Subcutaneous abdominal adipose tissue (tissue), 5 donors: ENCODE measurements at regions not wholly inside any gene's neighbourhood (a gene's known extent, or its start where the extent isn't known, plus 50 kb on each side); places are given as distances from the start of the nearest gene placed in this dataset.

ENCODE experiments used
- H3K27ac ChIP-seq: one replicate; pipeline ENCODE4 v1.7.0; 2013; ENCODE audit warnings: low read depth, mild to moderate bottlenecking, inconsistent platforms, low read length, moderate library complexity
- H3K27me3 ChIP-seq, 5 donors: one replicate each; pipeline ENCODE4 v1.7.0; 2013; ENCODE audit warnings: low read length in 5 of 5, inconsistent platforms in 1 of 5; ENCODE audit not compliant: control insufficient read depth in 5 of 5, insufficient read depth in 4 of 5
- H3K36me3 ChIP-seq, 5 donors: one replicate each; pipeline ENCODE4 v1.7.0; 2013; ENCODE audit warnings: low read length in 5 of 5; ENCODE audit not compliant: control insufficient read depth in 5 of 5, insufficient read depth in 5 of 5
- H3K4me1 ChIP-seq, 5 donors: one replicate each; pipeline ENCODE4 v1.7.0; 2013; ENCODE audit warnings: low read length in 5 of 5, mild to moderate bottlenecking in 3 of 5, moderate library complexity in 1 of 5; ENCODE audit not compliant: control insufficient read depth in 5 of 5, insufficient read depth in 5 of 5
- H3K4me3 ChIP-seq, 5 donors: one replicate each; pipeline ENCODE4 v1.7.0; 2013; ENCODE audit warnings: low read length in 5 of 5, low read depth in 1 of 5
- H3K9ac ChIP-seq, 5 donors: one replicate each; pipeline ENCODE4 v1.7.0; 2013; ENCODE audit warnings: low read length in 5 of 5, mild to moderate bottlenecking in 4 of 5, moderate library complexity in 3 of 5
- H3K9me3 ChIP-seq, 5 donors: one replicate each; pipeline ENCODE4 v1.7.0; 2013; ENCODE audit warnings: low read length in 5 of 5; ENCODE audit not compliant: control insufficient read depth in 5 of 5
- donor health status: healthy.
- donor health status: healthy.
- donor health status: healthy.
- donor health status: healthy.
- donor health status: healthy.

GRCh38 chr4:16329125-16329796, 103.0 kb upstream of the TAPT1 start:
- Histone ChIP-seq H3K4me1 (peaks cover 0 to 7% (median 0%) of the 10 kb centered on the region in 5 donors), H3K4me3 (no peak overlapping the region), H3K27ac (no peak overlapping the region), H3K9me3 (peaks cover 0 to 4% (median 0%) of the 10 kb centered on the region in 5 donors), H3K9ac (no peak overlapping the region), H3K36me3 (no peaks in the 10 kb centered on the region), H3K27me3 (no peaks in the 10 kb centered on the region)

- Histone ChIP-seq H3K4me1 (no peaks in the 10 kb centered on the region), H3K9ac (no peak overlapping the region), H3K27ac (no peak overlapping the region), H3K4me3 (no peak overlapping the region), H3K27me3 (no peaks in the 10 kb centered on the region), H3K9me3 (no peaks in the 10 kb centered on the region), H3K36me3 (no peaks in the 10 kb centered on the region)
Observed at GRCh38 chr4:16322183-16322582, 95.9 kb upstream of the TAPT1 start.

DNA sequence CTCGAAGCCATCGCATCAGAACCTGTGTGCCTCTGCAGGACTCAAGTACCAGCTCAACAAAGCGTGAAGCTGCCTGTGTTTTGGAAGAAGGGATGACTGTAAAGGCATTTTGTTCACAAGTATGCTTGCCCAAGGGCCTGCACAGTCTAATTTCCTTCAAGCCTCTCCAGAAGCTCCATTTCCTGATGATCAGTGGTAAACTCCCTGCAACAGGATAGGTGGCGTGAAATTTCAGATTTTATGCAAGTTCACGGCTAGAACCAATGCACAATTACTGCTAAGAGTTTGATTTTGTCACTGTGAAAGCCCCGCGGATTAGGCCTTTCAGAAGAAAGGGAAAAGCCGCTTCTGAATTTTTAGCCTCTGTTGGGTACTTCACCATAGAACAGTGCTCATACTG, 89.2 kb upstream of the TAPT1 start:
- H3K9me3 ChIP-seq, result no peaks in the 10 kb centered on the region
- no peak overlapping the region for H3K4me3 ChIP-seq
- no peaks in the 10 kb centered on the region for H3K4me1 ChIP-seq
- no peak overlapping the region for H3K9ac ChIP-seq
- H3K27me3 ChIP-seq, result no peaks in the 10 kb centered on the region
- no peaks in the 10 kb centered on the region for H3K36me3 ChIP-seq
- no peak overlapping the region for H3K27ac ChIP-seq

DNA sequence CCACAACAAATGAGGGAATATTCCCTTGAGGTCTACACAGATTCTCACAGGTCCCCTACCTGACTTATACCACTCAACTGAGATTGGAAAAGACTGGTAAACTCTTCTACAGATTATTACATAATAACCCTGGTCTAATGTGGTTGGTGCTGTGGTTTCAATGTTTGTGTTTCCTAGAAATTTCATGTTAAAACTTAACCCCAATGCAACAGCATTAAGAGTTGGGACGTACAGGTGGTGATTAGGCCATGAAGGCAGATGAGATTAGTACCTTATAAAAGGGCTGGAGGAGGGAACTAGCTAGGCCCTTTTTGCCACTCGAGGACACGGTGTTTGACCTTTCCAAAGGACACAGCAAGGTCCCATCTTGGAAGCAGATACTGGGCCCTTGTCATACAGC, 84.3 kb upstream of the TAPT1 start:
- Histone ChIP-seq H3K4me1 (no peaks in the 10 kb centered on the region), H3K36me3 (no peaks in the 10 kb centered on the region), H3K27ac (no peak overlapping the region), H3K9ac (no peak overlapping the region), H3K27me3 (no peaks in the 10 kb centered on the region), H3K9me3 (no peaks in the 10 kb centered on the region), H3K4me3 (no peak overlapping the region)

DNA sequence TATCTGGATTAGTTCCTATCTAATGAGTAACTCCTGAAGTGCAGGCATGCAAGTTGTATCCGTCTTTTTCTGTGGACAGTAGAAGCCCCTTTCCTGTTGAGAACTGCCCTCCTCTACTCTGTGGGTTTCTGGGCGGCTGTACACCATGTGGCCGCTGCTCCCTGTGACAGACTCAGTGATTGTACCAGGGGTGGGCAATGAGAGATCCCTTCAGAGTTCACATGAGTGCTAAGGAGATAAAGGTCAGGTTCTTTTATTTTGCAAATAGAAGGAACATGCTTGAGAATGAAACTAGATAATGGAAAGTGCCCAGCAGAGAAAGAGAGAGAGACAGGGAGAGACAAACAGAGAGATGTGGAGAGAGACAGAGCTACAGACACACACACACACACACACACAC, 76.4 kb upstream of the TAPT1 start:
- no peaks in the 10 kb centered on the region for H3K36me3 ChIP-seq
- H3K9me3 ChIP-seq, result no peaks in the 10 kb centered on the region
- no peak overlapping the region for H3K4me3 ChIP-seq
- no peak overlapping the region for H3K9ac ChIP-seq
- no peaks in the 10 kb centered on the region for H3K4me1 ChIP-seq
- no peak overlapping the region for H3K27ac ChIP-seq
- H3K27me3 ChIP-seq, result no peaks in the 10 kb centered on the region

GRCh38 chr4:16297003-16297402, 70.7 kb upstream of the TAPT1 start:
- Histone ChIP-seq H3K27ac (no peak overlapping the region), H3K4me3 (no peak overlapping the region), H3K36me3 (no peaks in the 10 kb centered on the region), H3K9me3 (peaks cover 0 to 3% (median 0%) of the 10 kb centered on the region in 5 donors), H3K4me1 (no peaks in the 10 kb centered on the region), H3K9ac (no peak overlapping the region), H3K27me3 (no peaks in the 10 kb centered on the region)

GRCh38 chr4:16294455-16294854, 68.2 kb upstream of the TAPT1 start:
- no peaks in the 10 kb centered on the region for H3K27me3 ChIP-seq
- peaks cover 0 to 15% (median 8%) of the 10 kb centered on the region in 5 donors for H3K4me1 ChIP-seq
- no peaks in the 10 kb centered on the region for H3K36me3 ChIP-seq
- H3K4me3 ChIP-seq, result no peak overlapping the region
- H3K27ac ChIP-seq, result no peak overlapping the region
- no peak overlapping the region for H3K9ac ChIP-seq
- peaks cover 0 to 3% (median 0%) of the 10 kb centered on the region in 5 donors for H3K9me3 ChIP-seq

DNA sequence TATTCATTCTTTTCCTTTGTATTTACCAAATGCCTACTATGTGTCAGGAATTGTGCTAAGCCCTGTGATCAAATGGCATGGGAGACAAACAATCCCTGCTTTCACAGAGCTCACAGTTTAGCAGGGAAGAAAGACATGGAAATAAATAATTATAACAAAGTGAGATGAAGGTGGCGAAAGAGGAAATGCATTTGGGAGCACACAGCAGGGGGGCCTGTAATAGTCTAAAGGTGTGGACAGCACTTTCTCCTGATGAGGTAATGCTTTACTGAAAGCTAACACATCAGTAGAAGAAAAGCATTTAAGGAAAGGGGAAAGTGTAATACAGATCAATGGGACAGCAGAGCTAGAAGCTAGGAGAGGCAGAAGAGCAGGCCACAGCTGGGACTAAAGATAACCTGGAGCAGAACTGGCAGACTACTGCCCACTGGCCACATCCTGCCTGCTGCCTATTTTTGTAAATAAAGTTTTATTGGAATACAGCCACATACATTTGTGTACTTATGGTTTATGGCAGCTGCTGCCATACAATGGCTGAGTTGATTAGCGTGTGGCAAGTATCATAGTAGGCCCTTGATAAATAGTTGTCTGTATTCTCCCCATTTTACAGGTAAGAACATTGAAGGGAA, 67.1 kb upstream of the TAPT1 start:
- H3K27ac ChIP-seq, result no peak overlapping the region
- no peaks in the 10 kb centered on the region for H3K36me3 ChIP-seq
- no peak overlapping the region for H3K9ac ChIP-seq
- H3K9me3 ChIP-seq, result peaks cover 0 to 3% (median 0%) of the 10 kb centered on the region in 5 donors
- H3K4me3 ChIP-seq, result no peak overlapping the region
- H3K27me3 ChIP-seq, result no peaks in the 10 kb centered on the region
- H3K4me1 ChIP-seq, result peaks cover 0 to 15% (median 8%) of the 10 kb centered on the region in 5 donors

DNA sequence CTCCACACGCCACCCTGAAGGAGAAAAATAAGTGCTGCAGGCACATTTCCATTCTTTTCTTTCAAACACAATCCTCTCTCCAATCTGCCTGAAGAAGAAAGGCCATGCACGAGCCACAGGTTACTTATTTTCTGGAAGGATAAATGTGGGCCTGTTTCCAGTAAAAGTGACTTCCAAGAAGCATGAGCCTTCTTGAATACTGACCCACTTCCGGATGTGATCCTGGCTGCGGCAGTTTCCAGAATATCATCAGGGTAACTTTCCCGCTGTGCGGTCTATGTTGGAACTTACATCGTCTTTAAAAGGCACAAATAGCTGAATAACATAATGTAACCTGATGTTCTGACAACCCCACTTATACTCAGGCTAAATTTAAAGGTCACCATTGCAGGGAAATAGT, 66.3 kb upstream of the TAPT1 start:
- H3K9ac ChIP-seq, result no peak overlapping the region
- no peaks in the 10 kb centered on the region for H3K36me3 ChIP-seq
- no peak overlapping the region for H3K4me3 ChIP-seq
- H3K4me1 ChIP-seq, result peaks cover 0 to 15% (median 8%) of the 10 kb centered on the region in 5 donors
- H3K27ac ChIP-seq, result no peak overlapping the region
- H3K27me3 ChIP-seq, result no peaks in the 10 kb centered on the region
- peaks cover 0 to 3% (median 0%) of the 10 kb centered on the region in 5 donors for H3K9me3 ChIP-seq

GRCh38 chr4:16290681-16291420, 64.6 kb upstream of the TAPT1 start:
- Histone ChIP-seq H3K27me3 (no peaks in the 10 kb centered on the region), H3K36me3 (no peaks in the 10 kb centered on the region), H3K9ac (no peak overlapping the region), H3K4me1 (peaks cover 0 to 15% (median 8%) of the 10 kb centered on the region in 5 donors), H3K9me3 (no peaks in the 10 kb centered on the region), H3K27ac (no peak overlapping the region), H3K4me3 (no peak overlapping the region)
